ENCODE measurements at regions not wholly inside any gene's neighbourhood (a gene's known extent, or its start where the extent isn't known, plus 50 kb on each side); places are given as distances from the start of the nearest gene placed in this dataset.

- DNase-seq (ENCODE audit: low spot score) = no peak
These were observed 368.7 kb downstream of the MID1IP1 start for GRCh38 chrX:39169976-39170375.

GRCh38 chrX:39170464-39170863 lies 369.2 kb downstream of the MID1IP1 start:
- DNase-seq (ENCODE audit: low spot score) = no peak

- DNase-seq (ENCODE audit: low spot score) = no peak
These were observed 370.4 kb downstream of the MID1IP1 start for GRCh38 chrX:39171686-39172085.

DNA sequence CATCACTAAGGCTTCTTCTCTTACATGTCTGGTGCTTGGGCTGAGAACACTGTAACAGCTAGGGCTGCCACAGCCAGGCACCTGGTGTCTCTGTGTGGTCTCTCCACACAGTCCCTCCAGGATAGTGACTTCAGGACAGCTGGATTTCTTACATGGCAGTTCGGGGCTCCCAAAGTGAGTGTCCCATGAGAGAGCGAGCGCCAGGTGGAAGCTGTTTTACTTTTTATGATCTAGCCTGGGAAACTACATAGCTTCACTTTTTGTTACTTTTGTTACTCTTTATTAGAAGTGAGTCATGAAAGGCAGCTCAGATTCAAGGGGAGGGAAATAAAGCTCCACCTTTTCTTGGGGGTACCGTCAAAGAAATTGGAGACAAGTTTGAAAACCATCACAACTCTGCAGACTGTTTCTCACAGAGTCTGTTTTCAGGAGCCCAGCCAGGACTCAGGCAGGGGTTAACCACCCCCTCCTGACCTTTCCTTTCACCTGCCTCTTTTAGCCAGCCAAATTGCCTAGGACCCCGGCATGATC lies 373.0 kb downstream of the MID1IP1 start:
- no peak for DNase-seq (ENCODE audit: low spot score)

GRCh38 chrX:39174772-39175417 lies 373.6 kb downstream of the MID1IP1 start:
- no peak for DNase-seq (ENCODE audit: low spot score)

GRCh38 chrX:39175418-39176057 lies 374.3 kb downstream of the MID1IP1 start:
- DNase-seq (ENCODE audit: low spot score) = no peak

GRCh38 chrX:39176105-39176504 lies 374.8 kb downstream of the MID1IP1 start:
- no peak for DNase-seq (ENCODE audit: low spot score)

GRCh38 chrX:39189431-39189830 lies 388.2 kb downstream of the MID1IP1 start:
- DNase-seq (ENCODE audit: low spot score) = no peak

DNA sequence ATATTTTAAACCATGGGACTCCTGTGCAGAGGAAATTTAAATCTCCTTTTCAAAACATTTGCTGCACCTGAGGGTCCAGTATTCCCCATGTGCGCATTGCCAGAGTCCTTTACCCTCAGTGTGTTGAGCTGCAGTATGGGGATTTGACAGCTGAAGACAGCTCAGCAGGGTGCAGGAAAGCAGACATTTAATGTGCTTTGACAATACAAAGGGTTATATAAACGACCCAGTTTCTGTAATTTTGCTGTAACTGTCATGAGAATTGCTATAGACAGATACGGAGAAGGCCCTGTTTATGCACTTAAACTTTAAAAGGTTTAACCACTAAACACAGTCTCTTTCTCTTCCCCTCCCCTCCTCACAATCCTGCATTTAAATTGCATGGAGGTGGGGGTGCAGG lies 393.4 kb downstream of the MID1IP1 start:
- no peak for DNase-seq (ENCODE audit: low spot score)

DNA sequence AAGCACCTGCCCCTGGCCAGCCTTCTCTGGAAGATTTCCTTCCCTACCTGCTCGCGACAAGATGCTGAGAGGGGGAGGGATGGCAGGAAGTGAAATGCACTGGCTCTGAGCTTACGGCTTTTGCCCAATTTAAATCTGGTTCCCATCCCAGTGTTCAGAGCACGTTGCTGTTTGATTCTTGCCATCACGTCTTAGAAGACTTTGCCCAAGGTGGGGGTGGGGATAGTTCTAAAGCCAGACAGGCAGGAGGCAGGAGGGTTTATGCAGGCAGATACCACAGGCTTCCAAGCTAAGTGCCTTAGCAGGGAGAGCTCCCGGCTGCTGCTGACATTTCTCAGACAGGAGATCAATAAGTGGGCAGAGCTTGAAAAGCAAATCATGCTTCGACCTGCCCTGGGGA lies 393.9 kb downstream of the MID1IP1 start:
- no peak for DNase-seq (ENCODE audit: low spot score)

GRCh38 chrX:39196192-39197102 lies 395.2 kb downstream of the MID1IP1 start:
- no peak for DNase-seq (ENCODE audit: low spot score)

DNA sequence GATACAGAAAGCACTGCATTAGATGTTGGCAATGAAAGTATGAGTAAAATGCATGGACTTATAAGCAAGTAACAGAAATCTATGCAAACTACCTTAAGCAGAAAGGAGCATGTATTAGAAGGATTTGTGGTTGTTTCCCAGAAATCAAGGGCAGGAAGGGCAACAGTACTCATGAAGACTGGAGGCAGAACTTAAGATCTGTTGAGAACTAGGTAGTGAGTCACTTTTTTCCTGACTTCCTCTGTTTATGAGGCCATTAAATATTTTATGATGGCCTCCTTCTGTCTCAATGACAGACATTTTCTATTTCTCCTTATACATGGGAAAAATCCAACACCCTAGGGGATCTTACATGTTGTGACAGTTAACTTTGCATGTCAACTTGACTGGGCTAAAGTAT lies 398.2 kb downstream of the MID1IP1 start:
- no peak for DNase-seq (ENCODE audit: low spot score)

DNA sequence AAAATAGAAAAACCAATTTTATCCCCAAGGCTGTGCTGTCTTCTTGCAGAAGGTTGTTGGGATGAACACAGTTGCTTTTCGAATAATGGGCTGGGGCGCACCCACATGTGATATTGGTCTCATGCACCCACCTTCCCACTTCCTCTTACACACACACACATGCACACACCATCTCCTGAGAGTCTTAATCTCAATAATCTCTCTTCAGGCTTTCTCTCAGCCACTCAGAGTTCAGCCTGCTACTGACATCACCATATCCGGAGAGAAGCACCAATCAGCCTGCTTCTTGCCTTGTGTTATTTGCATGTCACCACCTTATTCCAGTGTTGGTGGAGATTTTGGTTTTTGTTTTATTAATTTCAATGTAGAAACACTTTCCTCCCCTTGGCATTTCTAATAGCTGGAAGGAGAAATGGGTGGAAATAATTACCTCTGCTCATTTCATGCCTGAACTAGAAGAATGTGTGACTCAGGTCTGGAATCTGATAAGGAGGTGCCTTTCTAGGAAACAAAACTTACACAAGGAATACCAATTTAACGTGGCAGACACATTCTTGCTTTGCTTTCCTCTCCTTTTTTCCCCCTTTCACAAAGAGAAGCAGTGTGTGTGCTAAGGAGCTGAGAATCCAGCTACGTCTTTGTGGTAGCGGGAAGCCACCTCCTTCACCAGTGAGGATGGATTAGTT lies 400.2 kb downstream of the MID1IP1 start:
- DNase-seq (ENCODE audit: low spot score) = no peak

GRCh38 chrX:39202641-39203040 lies 401.4 kb downstream of the MID1IP1 start:
- DNase-seq (ENCODE audit: low spot score) = no peak

DNA sequence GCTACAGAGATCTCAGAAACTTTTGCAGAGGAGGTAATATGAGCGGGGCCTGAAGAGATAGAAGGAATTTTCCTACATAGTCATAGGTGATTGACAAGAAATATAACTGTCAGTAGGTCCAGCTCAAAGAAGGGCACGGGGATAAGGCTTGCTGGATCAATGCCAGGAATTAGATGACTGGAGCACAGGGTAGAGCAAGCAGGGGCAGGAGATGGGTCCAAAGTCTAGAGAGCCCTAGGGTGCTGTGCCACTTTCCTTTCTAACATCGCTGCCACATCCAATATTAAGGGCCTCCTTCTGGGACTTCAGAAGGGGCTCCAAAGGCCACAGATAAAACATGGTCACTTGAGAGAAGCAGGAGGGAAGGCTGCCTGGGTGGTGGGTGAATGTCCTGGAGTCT lies 402.2 kb downstream of the MID1IP1 start:
- DNase-seq (ENCODE audit: low spot score) = no peak

DNA sequence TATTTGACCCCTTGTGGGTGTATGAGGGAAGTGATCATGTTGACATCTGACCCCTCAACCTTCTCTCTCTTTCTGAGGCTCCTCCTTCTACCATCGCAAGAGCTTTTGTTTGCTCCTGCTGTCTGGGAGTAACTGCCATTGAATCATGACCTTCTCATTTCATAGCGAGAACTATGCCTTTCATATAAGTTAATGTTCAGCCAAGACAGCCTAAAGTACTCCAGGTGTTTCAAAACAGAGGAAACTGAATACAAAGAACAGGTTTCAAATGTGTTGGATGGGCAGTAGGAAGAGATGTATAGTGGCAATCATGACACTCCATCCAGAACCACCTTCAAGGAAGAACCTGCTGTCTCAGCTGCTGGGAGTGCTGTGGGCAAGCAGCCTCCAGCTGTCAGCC lies 403.1 kb downstream of the MID1IP1 start:
- DNase-seq (ENCODE audit: low spot score) = no peak

GRCh38 chrX:39204945-39205344 lies 403.7 kb downstream of the MID1IP1 start:
- DNase-seq (ENCODE audit: low spot score) = no peak

DNA sequence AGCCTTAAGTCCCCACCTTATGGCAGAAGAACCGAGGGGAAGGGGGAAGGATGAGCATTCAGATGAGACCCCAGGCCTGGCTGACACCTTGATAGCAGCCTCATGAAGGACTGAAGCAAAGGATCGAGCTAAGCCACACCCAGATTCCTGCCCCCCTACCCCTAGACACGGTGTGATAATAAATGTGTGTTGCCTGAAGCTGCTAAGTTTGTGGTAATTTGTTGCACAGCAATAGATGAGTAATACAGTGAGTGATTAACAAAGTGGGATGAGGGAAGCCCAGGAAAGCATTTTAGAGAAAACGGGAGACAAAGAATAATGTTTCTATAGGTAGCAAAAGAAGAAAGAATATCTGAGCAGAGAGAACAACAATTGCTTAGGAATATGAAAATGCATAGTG lies 404.2 kb downstream of the MID1IP1 start:
- DNase-seq (ENCODE audit: low spot score) = no peak

DNA sequence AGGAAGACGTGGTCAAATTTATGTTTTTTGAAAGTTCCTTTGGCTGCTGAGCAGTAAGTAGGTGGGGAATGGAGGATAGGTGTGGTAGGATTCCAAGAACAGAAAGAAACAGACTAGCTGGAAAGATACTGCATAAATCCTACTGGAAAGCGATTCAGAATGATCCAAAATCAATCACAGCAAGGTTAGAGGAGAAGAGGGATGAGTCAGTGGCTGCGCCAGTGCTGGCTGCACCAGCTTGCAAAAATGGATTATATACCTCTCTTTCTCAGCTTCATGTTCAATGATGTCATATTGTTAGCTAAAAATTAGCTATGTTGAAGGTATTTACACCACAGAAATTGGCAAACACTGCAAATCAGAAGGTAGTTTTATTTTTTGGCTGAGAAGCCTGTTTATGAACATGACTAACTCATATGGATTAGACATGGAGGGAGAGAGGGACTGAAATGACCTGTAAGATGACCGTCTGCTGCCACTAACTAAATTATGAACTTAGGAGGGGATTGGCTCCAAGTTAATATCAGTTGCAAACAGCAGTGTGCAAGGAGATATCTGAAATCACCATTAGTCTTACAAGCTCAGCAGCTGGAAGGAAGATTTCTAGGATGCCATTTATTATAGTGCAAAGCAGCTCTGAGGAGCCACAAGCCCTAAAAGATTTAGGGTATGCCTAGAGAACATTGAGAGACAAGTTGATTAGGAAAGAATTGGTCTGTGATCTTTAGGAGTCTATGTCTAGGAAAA lies 405.3 kb downstream of the MID1IP1 start:
- DNase-seq (ENCODE audit: low spot score) = no peak

DNA sequence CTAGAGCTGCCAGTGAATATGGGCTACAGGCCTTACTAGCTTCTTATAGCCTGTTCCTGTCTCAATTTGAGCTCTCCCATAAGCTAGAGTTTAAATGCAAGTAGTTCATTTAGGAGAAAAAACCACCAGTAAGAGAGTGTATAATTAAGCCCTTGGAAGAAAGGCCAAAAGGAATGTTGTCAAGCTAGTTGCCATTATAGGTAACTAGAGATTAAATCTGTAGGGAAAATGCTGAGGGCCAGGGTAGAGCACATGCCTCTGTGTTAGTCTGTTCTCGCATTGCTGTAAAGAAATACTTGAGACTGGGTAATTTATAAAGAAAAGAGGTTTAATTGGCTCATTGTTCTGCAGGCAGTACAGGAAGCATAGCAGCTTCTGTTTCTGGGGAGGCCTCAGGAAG lies 410.2 kb downstream of the MID1IP1 start:
- no peak for DNase-seq (ENCODE audit: low spot score)

DNA sequence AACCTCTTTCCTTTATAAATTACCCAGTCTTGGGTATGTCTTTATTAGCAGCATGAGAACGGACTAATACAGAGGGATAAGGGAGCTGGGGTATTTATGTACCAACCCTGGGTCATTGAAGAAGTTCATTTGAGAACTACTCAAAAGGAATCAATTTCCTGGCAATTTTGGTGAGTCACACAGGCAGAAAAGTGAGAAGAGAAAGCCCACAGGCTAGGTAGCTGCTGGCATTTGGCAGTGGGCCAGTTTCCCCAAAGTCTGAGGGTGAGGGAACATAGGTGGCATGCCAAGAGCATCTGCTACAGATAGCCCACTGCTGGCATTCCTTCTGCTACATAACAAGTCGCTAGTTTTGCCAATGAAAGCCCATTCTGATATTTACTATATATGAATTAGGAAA lies 411.2 kb downstream of the MID1IP1 start:
- no peak for DNase-seq (ENCODE audit: low spot score)
